GM21825 (cell line): ENCODE measurements at regions not wholly inside any gene's neighbourhood (a gene's known extent, or its start where the extent isn't known, plus 50 kb on each side); places are given as distances from the start of the nearest gene placed in this dataset.

Source experiments
- ATAC-seq: cut with Tn5 transposase; IDR thresholded peaks from one replicate; pipeline ENCODE4 v1.9.1; 2021; ENCODE audit warnings: mild to moderate bottlenecking, moderate library complexity; ENCODE audit not compliant: unreplicated experiment

GRCh38 chrX:39808471-39808917 is 289.3 kb downstream of the BCOR start:
- ATAC-seq, result no peak

GRCh38 chrX:39809331-39809730 is 288.4 kb downstream of the BCOR start:
- ATAC-seq, result no peak

GRCh38 chrX:39810901-39811300 is 286.9 kb downstream of the BCOR start:
- no peak for ATAC-seq

GRCh38 chrX:39811376-39811775 is 286.4 kb downstream of the BCOR start:
- ATAC-seq, result no peak

- no peak for ATAC-seq
Observed at GRCh38 chrX:39813631-39814277, 284.0 kb downstream of the BCOR start.

- no peak for ATAC-seq
Observed at GRCh38 chrX:39814391-39814790, 283.4 kb downstream of the BCOR start.

- ATAC-seq, result peak; percentile 62
Observed at GRCh38 chrX:39815631-39816030, 282.1 kb downstream of the BCOR start.

- no peak for ATAC-seq
Observed at GRCh38 chrX:39816871-39817731, 280.7 kb downstream of the BCOR start.

GRCh38 chrX:39817754-39818470 is 279.8 kb downstream of the BCOR start:
- ATAC-seq, result no peak

GRCh38 chrX:39818750-39819149 is 279.0 kb downstream of the BCOR start:
- ATAC-seq, result no peak

- ATAC-seq, result no peak
Observed at GRCh38 chrX:39819921-39820849, 277.6 kb downstream of the BCOR start.

- ATAC-seq, result no peak
Observed at GRCh38 chrX:39820938-39821708, 276.6 kb downstream of the BCOR start.

- ATAC-seq, result no peak
Observed at GRCh38 chrX:39821709-39822095, 276.1 kb downstream of the BCOR start.

- no peak for ATAC-seq
Observed at GRCh38 chrX:39822133-39822748, 275.5 kb downstream of the BCOR start.

- ATAC-seq, result no peak
Observed at GRCh38 chrX:39823424-39823823, 274.3 kb downstream of the BCOR start.

GRCh38 chrX:39823854-39824253 is 273.9 kb downstream of the BCOR start:
- ATAC-seq, result no peak

- ATAC-seq, result no peak
Observed at GRCh38 chrX:39826813-39827543, 270.8 kb downstream of the BCOR start.

- peak; percentile 76 for ATAC-seq
Observed at GRCh38 chrX:39827951-39828350, 269.8 kb downstream of the BCOR start.

- ATAC-seq, result no peak
Observed at GRCh38 chrX:39828971-39829370, 268.8 kb downstream of the BCOR start.
